ENCODE measurements at regions not wholly inside any gene's neighbourhood (a gene's known extent, or its start where the extent isn't known, plus 50 kb on each side); places are given as distances from the start of the nearest gene placed in this dataset.

DNA sequence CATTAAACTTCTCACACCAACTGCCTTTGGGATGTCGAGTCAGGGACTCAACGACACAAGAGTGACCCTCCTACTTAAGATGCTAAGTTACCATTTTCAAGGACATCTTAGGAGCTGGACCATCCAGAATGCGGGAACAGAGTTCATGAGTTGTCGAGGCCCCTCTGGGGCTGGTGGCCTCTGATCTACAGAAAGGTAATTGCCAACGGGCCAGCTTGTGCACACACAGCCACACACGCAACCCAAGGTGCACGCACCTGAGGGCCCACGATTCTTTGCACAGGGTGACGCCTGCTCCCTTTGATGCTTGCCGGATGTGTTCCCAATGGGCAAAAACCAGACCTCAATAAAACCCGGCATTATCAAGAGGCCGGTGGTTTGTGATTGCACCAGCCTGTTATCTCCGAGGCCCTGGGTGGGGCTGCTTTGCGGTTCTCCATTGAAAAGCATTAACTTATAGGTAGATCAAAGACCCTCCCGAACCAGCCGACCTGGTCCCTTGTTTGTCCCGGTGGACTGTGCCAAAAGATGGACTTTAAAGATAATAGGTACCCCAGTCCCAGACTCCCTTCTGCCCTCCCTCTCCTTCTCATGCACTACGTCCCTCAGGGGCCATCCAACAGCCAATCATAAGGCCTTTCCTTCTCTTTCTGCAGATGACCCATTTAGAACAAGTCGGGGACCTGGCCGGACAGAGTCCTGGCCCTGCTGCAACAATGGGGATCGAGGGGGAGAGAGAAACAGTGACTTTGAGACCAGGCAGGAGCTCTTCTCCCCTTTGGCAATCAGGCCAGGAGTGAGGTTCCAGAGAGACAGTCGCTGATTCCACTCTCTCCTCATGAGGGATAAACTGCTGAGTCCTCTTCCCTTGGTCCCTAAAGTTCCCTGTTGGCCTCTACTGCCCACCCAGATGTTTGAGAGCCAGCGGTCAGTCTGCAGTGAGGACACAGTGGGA, 292.5 kb downstream of the SOX9 start:
- DNase-seq = no peak
- no peak overlapping the region for H3K4me3 ChIP-seq (ENCODE audit: low read depth, low read length)
- no peaks in the 10 kb centered on the region for H3K27me3 ChIP-seq (replicated peaks)
- H3K36me3 ChIP-seq (replicated peaks) = peaks cover 8% of the 10 kb centered on the region
- in situ Hi-C loops (cut with HindIII; ENCODE audit: low pct_ligation_motif_present, low sequenced_read_pairs) = no loop called here
- H3K27ac ChIP-seq = no peak overlapping the region
- TF ChIP-seq, protein P1, sequence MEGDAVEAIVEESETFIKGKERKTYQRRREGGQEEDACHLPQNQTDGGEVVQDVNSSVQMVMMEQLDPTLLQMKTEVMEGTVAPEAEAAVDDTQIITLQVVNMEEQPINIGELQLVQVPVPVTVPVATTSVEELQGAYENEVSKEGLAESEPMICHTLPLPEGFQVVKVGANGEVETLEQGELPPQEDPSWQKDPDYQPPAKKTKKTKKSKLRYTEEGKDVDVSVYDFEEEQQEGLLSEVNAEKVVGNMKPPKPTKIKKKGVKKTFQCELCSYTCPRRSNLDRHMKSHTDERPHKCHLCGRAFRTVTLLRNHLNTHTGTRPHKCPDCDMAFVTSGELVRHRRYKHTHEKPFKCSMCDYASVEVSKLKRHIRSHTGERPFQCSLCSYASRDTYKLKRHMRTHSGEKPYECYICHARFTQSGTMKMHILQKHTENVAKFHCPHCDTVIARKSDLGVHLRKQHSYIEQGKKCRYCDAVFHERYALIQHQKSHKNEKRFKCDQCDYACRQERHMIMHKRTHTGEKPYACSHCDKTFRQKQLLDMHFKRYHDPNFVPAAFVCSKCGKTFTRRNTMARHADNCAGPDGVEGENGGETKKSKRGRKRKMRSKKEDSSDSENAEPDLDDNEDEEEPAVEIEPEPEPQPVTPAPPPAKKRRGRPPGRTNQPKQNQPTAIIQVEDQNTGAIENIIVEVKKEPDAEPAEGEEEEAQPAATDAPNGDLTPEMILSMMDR (IDR thresholded peaks at IDR 0.05; ENCODE audit: low read depth, low read length, missing control alignments) = no peak

DNA sequence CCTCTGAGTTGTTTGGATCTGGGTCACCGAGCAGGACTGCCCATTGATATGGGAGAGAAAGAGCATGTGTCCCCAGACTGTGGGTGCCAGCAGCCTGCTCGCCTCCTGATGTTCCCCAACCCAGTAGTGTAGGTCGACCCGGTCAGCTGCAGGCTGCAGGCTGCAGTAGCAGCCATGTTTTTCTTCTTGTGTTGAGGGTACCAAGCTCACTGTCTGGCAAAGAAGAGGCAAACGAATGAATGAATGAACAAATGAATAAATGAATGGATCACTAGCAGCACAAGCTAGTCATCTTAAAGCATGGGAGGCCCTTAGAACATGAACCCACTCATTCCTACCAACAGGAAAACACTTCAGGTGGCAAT, 293.2 kb downstream of the SOX9 start:
- TF ChIP-seq, protein P1 (IDR thresholded peaks at IDR 0.05; ENCODE audit: low read depth, low read length, missing control alignments) = no peak
- H3K27ac ChIP-seq = no peak overlapping the region
- H3K27me3 ChIP-seq (replicated peaks) = no peaks in the 10 kb centered on the region
- H3K4me3 ChIP-seq (ENCODE audit: low read depth, low read length) = no peak overlapping the region
- peaks cover 8% of the 10 kb centered on the region for H3K36me3 ChIP-seq (replicated peaks)
- in situ Hi-C loops (cut with HindIII; ENCODE audit: low pct_ligation_motif_present, low sequenced_read_pairs) = no loop called here
- DNase-seq = no peak

DNA sequence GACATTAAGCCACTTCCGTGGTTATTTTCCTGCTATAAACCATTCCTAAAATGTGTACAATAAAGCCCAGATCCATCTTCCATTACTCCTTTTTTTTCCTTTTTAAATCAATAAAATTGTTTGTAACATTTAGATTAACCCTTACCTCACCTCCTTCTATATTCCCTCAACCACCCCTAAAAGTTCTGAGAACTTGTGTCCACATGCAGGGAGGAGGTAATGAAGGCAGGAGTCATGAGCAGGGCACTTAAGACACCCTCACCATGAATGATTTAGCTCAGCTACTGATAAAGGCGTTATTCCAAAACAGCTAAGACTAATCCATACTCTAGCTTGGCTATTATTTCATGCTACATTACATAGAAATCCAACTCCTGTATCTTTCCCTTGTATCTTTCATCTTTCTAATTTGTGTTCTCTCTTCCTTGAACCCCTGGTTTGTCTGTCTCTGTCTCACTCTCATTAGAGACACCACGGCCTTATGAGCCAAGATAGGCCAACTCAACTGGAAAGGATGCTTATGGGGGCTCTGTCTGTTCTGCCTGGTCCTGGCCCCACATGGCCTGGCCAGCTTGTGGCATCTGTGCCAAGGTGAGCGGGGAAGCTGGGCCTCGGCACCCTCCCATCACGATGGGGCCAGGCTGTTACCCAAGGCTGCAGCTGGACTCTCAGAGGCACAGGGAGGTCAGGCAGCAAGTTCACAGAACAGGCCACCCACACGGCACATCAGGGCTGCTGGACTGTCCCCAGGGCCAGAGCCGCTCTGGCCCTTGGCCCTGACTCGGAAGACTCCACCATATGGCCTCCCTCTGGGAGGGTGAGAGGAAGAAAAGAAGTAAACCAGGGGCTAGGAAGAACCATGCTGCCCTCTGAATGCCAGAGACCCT, 294.4 kb downstream of the SOX9 start:
- no peaks in the 10 kb centered on the region for H3K27me3 ChIP-seq (replicated peaks)
- no peak for DNase-seq
- TF ChIP-seq, protein P1 (IDR thresholded peaks at IDR 0.05; ENCODE audit: low read depth, low read length, missing control alignments) = no peak
- H3K27ac ChIP-seq = no peak overlapping the region
- H3K4me3 ChIP-seq (ENCODE audit: low read depth, low read length) = no peak overlapping the region
- H3K36me3 ChIP-seq (replicated peaks) = peaks cover 10% of the 10 kb centered on the region
- in situ Hi-C loops (cut with HindIII; ENCODE audit: low pct_ligation_motif_present, low sequenced_read_pairs) = no loop called here

DNA sequence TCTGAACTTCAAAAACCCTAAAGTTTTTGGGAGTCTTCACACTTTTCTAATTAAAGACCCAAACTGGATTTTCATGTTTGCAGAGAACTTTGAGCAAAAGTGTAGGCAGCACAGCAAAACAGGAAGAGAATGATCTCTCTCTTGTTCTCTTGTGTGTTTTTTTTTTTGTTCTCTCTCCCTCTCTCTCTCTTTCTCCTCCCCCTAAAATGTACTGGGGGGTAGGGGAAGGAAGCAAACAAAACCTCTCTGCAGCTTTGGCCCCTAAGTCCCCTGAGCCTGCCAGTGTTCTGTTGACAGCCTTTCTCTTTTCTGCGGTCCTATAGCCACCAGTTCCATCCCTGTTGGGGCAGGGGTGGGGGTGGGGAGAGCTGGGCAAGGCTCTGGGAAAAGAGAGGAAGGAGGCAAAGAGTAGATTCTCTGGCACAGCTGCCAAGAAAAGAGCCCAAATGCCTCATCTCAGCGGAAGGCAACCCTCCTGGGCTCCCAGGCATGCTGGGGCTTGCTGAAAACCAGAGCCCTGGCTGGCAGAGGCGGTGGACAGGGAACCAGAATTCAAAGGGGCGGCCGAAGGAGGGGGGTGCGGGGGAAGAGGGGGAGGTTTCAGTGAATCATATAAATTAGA, 295.3 kb downstream of the SOX9 start:
- Histone ChIP-seq H3K36me3 (replicated peaks) (peaks cover 15% of the 10 kb centered on the region), H3K27ac (no peak overlapping the region), H3K4me3 (ENCODE audit: low read depth, low read length) (no peak overlapping the region), H3K27me3 (replicated peaks) (no peaks in the 10 kb centered on the region)
- in situ Hi-C loops (cut with HindIII; ENCODE audit: low pct_ligation_motif_present, low sequenced_read_pairs) = no loop called here
- no peak for DNase-seq
- TF ChIP-seq, protein P1 (IDR thresholded peaks at IDR 0.05; ENCODE audit: low read depth, low read length, missing control alignments) = no peak

DNA sequence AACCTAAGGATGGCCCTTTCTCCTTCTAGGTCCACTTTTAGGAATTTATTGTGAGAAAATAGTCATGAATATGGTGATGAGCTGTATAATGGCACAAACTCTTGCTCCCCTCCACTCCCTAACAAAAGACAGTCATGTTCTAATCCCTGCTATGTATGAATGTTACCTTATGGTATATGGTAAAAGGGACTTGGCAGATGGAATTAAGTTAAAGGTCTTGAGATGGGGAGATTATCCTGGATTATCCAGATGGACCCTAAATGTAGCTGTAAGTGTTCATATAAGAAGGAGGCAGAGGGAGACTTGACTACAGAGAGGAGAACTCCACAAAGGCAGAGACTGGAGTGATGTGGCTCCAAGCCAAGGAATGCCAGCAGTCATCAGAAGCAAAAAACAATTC, 296.1 kb downstream of the SOX9 start:
- TF ChIP-seq, protein P1 (IDR thresholded peaks at IDR 0.05; ENCODE audit: low read depth, low read length, missing control alignments) = no peak
- Histone ChIP-seq H3K36me3 (replicated peaks) (peaks cover 15% of the 10 kb centered on the region), H3K27me3 (replicated peaks) (no peaks in the 10 kb centered on the region), H3K4me3 (ENCODE audit: low read depth, low read length) (no peak overlapping the region), H3K27ac (no peak overlapping the region)
- no peak for DNase-seq
- in situ Hi-C loops (cut with HindIII; ENCODE audit: low pct_ligation_motif_present, low sequenced_read_pairs) = no loop called here

Measured in brain microvascular endothelial cell (primary cell).